H1 (cell line): ENCODE measurements at regions not wholly inside any gene's neighbourhood (a gene's known extent, or its start where the extent isn't known, plus 50 kb on each side); places are given as distances from the start of the nearest gene placed in this dataset.

Experiments used
- BRCA1 ChIP-seq: IDR thresholded peaks from 2 replicates; pipeline ENCODE4 v1.6.1; 2012; ENCODE audit warnings: low read depth, low read length, improper control_type of control experiment
- MAFK ChIP-seq: IDR thresholded peaks from 2 replicates; pipeline ENCODE4 v1.6.1; 2012; ENCODE audit warnings: low read depth, mild to moderate bottlenecking, improper control_type of control experiment, low read length
- POLR2A ChIP-seq, 2 experiments: IDR thresholded peaks; 1 replicate in 1 of 2; 2 replicates in 1 of 2; pipeline ENCODE4 v1.6.1; 2011; ENCODE audit warnings: low read depth in 2 of 2, low read length in 2 of 2, mild to moderate bottlenecking in 2 of 2; ENCODE audit errors: control extremely low read depth in 1 of 2
- POLR2AphosphoS5 ChIP-seq: IDR thresholded peaks from 2 replicates; pipeline ENCODE4 v1.6.1; 2011; ENCODE audit warnings: low read depth, low read length
- RAD21 ChIP-seq, 2 experiments: IDR thresholded peaks in 1 of 2; conservative IDR thresholded peaks in 1 of 2; 2 replicates each; pipeline ENCODE4 v1.6.1; 2011; ENCODE audit warnings: low read depth in 2 of 2, low read length in 2 of 2, improper control_type of control experiment in 1 of 2, inconsistent platforms in 1 of 2, mild to moderate bottlenecking in 1 of 2, moderate library complexity in 1 of 2
- TBP ChIP-seq: IDR thresholded peaks from 2 replicates; pipeline ENCODE4 v1.6.1; 2011; ENCODE audit warnings: low read depth, low read length, improper control_type of control experiment
- TCF12 ChIP-seq: IDR thresholded peaks from 2 replicates; pipeline ENCODE4 v1.6.1; 2011; ENCODE audit warnings: low read depth, mild to moderate bottlenecking, low read length
- TF ChIP-seq, protein P1 (sequence below), 3 experiments: IDR thresholded peaks; 1 replicate in 2 of 3; 2 replicates in 1 of 3; pipeline versions ENCODE4 v1.5.1 to v1.6.1; 2011; ENCODE audit warnings: low read length in 3 of 3, mild to moderate bottlenecking in 3 of 3, inconsistent platforms in 2 of 3, low read depth in 1 of 3, moderate library complexity in 1 of 3; ENCODE audit not compliant: insufficient read depth in 1 of 3; ENCODE audit errors: control extremely low read depth in 1 of 3
- TF ChIP-seq, protein P2 (sequence below): IDR thresholded peaks from 2 replicates; pipeline ENCODE4 v1.6.1; 2012; ENCODE audit warnings: inconsistent platforms
- TF ChIP-seq, protein P3 (sequence below): IDR thresholded peaks from 2 replicates; pipeline ENCODE4 v1.6.1; 2011; ENCODE audit warnings: low read length, improper control_type of control experiment
- TF ChIP-seq, protein P4 (sequence below): IDR thresholded peaks from 2 replicates; pipeline ENCODE4 v1.6.1; 2012; ENCODE audit warnings: low read length, inconsistent platforms

DNA sequence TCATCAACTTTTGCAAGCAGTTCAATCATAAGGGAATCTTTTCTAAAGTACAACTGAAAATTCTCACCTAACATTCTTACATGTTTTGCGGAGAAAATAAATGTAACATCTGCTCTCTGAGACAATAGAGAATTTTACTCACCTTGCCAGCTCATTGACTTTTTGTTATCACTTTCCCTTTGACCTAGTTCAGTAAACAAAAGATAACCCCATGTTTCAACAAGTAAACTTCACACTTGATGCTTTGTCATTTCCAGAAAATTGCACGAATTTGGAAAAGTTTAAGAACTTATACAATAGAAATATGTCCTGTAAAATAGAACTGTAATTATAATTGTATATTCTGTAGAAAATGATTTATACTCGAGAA is 1110.0 kb upstream of the ACVR2A start:
- no peak for TF ChIP-seq RAD21 (IDR thresholded peaks at IDR 0.05 in 1 of 2, conservative IDR thresholded peaks at IDR 0.05 in 1 of 2; ENCODE audit: low read depth in 2 of 2, low read length in 2 of 2)
- TF ChIP-seq, protein P1, sequence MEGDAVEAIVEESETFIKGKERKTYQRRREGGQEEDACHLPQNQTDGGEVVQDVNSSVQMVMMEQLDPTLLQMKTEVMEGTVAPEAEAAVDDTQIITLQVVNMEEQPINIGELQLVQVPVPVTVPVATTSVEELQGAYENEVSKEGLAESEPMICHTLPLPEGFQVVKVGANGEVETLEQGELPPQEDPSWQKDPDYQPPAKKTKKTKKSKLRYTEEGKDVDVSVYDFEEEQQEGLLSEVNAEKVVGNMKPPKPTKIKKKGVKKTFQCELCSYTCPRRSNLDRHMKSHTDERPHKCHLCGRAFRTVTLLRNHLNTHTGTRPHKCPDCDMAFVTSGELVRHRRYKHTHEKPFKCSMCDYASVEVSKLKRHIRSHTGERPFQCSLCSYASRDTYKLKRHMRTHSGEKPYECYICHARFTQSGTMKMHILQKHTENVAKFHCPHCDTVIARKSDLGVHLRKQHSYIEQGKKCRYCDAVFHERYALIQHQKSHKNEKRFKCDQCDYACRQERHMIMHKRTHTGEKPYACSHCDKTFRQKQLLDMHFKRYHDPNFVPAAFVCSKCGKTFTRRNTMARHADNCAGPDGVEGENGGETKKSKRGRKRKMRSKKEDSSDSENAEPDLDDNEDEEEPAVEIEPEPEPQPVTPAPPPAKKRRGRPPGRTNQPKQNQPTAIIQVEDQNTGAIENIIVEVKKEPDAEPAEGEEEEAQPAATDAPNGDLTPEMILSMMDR (IDR thresholded peaks at IDR 0.05; ENCODE audit: control extremely low read depth in 1 of 3, insufficient read depth in 1 of 3, low read depth in 1 of 3, low read length in 3 of 3), result no peak
- no peak for TF ChIP-seq BRCA1
- TF ChIP-seq, protein P2, sequence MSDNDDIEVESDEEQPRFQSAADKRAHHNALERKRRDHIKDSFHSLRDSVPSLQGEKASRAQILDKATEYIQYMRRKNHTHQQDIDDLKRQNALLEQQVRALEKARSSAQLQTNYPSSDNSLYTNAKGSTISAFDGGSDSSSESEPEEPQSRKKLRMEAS, result no peak
- TF ChIP-seq POLR2A (IDR thresholded peaks at IDR 0.05; ENCODE audit: control extremely low read depth in 1 of 2, low read depth in 2 of 2, low read length in 2 of 2), result no peak
- TF ChIP-seq, protein P3, sequence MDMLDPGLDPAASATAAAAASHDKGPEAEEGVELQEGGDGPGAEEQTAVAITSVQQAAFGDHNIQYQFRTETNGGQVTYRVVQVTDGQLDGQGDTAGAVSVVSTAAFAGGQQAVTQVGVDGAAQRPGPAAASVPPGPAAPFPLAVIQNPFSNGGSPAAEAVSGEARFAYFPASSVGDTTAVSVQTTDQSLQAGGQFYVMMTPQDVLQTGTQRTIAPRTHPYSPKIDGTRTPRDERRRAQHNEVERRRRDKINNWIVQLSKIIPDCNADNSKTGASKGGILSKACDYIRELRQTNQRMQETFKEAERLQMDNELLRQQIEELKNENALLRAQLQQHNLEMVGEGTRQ, result no peak
- TF ChIP-seq TCF12, result no peak
- TF ChIP-seq TBP, result no peak
- TF ChIP-seq, protein P4, sequence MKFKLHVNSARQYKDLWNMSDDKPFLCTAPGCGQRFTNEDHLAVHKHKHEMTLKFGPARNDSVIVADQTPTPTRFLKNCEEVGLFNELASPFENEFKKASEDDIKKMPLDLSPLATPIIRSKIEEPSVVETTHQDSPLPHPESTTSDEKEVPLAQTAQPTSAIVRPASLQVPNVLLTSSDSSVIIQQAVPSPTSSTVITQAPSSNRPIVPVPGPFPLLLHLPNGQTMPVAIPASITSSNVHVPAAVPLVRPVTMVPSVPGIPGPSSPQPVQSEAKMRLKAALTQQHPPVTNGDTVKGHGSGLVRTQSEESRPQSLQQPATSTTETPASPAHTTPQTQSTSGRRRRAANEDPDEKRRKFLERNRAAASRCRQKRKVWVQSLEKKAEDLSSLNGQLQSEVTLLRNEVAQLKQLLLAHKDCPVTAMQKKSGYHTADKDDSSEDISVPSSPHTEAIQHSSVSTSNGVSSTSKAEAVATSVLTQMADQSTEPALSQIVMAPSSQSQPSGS, result no peak
- TF ChIP-seq MAFK, result no peak
- no peak for TF ChIP-seq POLR2AphosphoS5
